GM21381 (cell line): ENCODE measurements at regions not wholly inside any gene's neighbourhood (a gene's known extent, or its start where the extent isn't known, plus 50 kb on each side); places are given as distances from the start of the nearest gene placed in this dataset.
"Not testable (repeated sequence)": the region's sequence is repeated elsewhere in the genome, so short reads cannot be mapped to it uniquely, and the experiment has no call there.

Experiments used
- ATAC-seq: cut with Tn5 transposase; IDR thresholded peaks from one replicate; pipeline ENCODE4 v1.9.1; 2021; ENCODE audit warnings: mild to moderate bottlenecking, moderate library complexity; ENCODE audit not compliant: unreplicated experiment

- not testable (repeated sequence) for ATAC-seq
Measured at GRCh38 chr2:208921358-208921757, 502.5 kb upstream of the MAP2 start.

GRCh38 chr2:208927867-208928266 is 496.0 kb upstream of the MAP2 start:
- ATAC-seq, result no peak

GRCh38 chr2:208929139-208929864 is 494.5 kb upstream of the MAP2 start:
- no peak for ATAC-seq

- no peak for ATAC-seq
Measured at GRCh38 chr2:208929894-208930427, 493.9 kb upstream of the MAP2 start.

- no peak for ATAC-seq
Measured at GRCh38 chr2:208935531-208935930, 488.3 kb upstream of the MAP2 start.

- no peak for ATAC-seq
Measured at GRCh38 chr2:208937521-208937920, 486.3 kb upstream of the MAP2 start.

GRCh38 chr2:208939852-208940251 is 484.0 kb upstream of the MAP2 start:
- no peak for ATAC-seq

GRCh38 chr2:208945719-208946256 is 478.1 kb upstream of the MAP2 start:
- no peak for ATAC-seq

- no peak for ATAC-seq
Measured at GRCh38 chr2:208948073-208948472, 475.8 kb upstream of the MAP2 start.

GRCh38 chr2:208970070-208970469 is 453.8 kb upstream of the MAP2 start:
- ATAC-seq, result no peak

- ATAC-seq, result no peak
Measured at GRCh38 chr2:208977582-208977981, 446.3 kb upstream of the MAP2 start.

- no peak for ATAC-seq
Measured at GRCh38 chr2:208978946-208979345, 444.9 kb upstream of the MAP2 start.

GRCh38 chr2:208980321-208980720 is 443.5 kb upstream of the MAP2 start:
- ATAC-seq, result no peak

GRCh38 chr2:208982831-208983230 is 441.0 kb upstream of the MAP2 start:
- no peak for ATAC-seq

GRCh38 chr2:208983486-208983885 is 440.4 kb upstream of the MAP2 start:
- ATAC-seq, result no peak

GRCh38 chr2:208984376-208985090 is 439.3 kb upstream of the MAP2 start:
- no peak for ATAC-seq

GRCh38 chr2:208985644-208986043 is 438.2 kb upstream of the MAP2 start:
- ATAC-seq, result no peak

GRCh38 chr2:208990716-208991115 is 433.1 kb upstream of the MAP2 start:
- no peak for ATAC-seq

GRCh38 chr2:208999911-209000310 is 423.9 kb upstream of the MAP2 start:
- no peak for ATAC-seq

GRCh38 chr2:209002054-209002453 is 421.8 kb upstream of the MAP2 start:
- ATAC-seq, result no peak

GRCh38 chr2:209005371-209005770 is 418.5 kb upstream of the MAP2 start:
- no peak for ATAC-seq
